HS-5 (cell line): ENCODE measurements at regions not wholly inside any gene's neighbourhood (a gene's known extent, or its start where the extent isn't known, plus 50 kb on each side); places are given as distances from the start of the nearest gene placed in this dataset.

Experiments
- DNase-seq: peaks from one replicate; pipeline ENCODE4 v3.0.0-alpha.2; 2012; ENCODE audit warnings: low read depth

- DNase-seq = no peak
Measured at GRCh38 chr7:109127145-109127544, 557.5 kb downstream of the DNAJB9 start.

- no peak for DNase-seq
Measured at GRCh38 chr7:109131141-109131540, 561.5 kb downstream of the DNAJB9 start.

- DNase-seq = no peak
Measured at GRCh38 chr7:109136893-109137292, 567.2 kb downstream of the DNAJB9 start.

GRCh38 chr7:109154748-109155147, 585.1 kb downstream of the DNAJB9 start:
- DNase-seq = no peak

DNA sequence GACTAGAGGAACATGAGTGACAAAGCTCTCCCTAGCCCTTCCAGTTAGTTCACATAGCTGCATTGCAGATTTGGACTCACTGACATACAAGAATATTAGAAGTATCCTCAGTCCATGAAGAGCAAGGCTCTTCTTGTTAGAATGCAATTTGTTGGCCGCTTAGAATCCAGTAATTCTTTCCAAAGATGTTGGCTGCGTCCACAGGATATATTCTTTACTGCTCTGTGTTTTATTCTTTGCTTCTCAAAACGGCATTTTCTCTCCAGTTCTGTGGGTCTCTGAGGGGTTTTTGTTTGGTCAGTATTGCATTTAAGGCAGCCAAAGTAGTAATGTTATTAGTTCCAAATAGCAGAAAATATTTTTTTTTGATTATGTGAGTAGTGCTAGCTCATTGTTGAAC, 588.6 kb downstream of the DNAJB9 start:
- no peak for DNase-seq

DNA sequence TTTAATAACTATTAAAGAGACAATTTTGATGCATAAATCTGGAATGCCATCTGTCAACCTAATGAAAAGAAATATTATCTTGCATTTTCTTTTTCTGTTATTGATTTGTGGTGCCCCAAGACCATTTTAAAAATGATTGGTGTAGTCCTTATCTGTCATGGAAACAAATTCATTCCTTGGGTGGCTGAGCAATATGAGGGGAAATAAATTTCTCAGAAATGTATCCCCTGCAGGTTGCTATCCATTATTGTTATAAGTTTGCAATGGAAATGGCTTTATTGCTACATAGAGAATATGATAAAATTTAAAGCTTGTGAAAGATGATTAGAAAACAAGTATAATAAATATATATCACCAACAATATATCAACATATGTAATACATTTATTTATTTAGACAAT, 607.0 kb downstream of the DNAJB9 start:
- no peak for DNase-seq

- no peak for DNase-seq
Measured at GRCh38 chr7:109178342-109178741, 608.7 kb downstream of the DNAJB9 start.

GRCh38 chr7:109179601-109180000, 609.9 kb downstream of the DNAJB9 start:
- DNase-seq = no peak

DNA sequence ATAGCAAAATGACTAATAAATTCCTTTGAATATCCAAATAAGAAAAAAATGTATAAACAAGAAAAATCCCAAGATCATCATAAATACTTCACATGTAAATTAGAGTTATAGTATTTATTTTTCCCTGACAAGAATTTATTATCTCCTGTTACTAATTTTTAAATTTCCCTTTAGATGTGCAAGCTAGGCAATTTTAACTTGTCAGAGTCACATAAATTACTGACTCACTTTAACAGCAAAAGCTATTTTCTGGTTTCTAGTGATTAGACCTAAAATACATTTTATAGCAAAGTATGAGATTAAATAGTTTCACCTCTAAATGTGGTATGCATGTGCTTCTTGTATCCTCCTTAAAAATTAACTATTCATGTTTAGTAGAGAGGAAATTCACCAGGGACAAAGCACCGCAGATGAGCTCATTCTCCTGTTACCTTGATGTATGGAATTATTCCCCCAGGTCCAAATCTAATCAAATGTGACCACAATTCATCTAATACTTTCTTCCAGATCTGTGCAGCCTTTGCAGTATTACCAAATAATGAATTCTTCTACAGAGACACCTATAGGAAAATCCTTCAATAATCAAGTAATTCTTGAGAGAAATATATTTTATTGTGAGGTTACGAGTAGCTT, 621.2 kb downstream of the DNAJB9 start:
- no peak for DNase-seq

GRCh38 chr7:109206196-109206595, 636.5 kb downstream of the DNAJB9 start:
- no peak for DNase-seq

DNA sequence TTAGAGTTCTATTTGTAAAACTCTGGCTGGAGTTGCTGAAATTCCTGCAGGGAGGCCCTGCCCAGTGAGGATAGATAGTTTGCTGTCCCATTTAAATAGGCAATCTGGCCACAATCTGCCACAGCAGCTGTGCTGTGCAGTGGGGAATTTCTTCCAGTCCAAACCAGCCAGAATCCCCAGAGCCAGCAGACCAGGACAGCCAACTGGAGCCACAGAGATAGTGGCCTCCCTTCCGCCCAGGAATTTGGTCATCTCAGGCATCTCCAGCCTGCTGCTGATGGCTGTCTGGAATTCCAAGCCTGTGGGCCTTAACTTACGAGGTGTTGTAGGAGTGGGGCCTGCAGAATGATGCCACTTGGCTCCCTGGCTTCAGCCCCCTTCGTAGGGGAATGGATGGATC, 643.4 kb downstream of the DNAJB9 start:
- no peak for DNase-seq

GRCh38 chr7:109215341-109215740, 645.7 kb downstream of the DNAJB9 start:
- DNase-seq = no peak

- DNase-seq = no peak
Measured at GRCh38 chr7:109224100-109224499, 654.4 kb downstream of the DNAJB9 start.

DNA sequence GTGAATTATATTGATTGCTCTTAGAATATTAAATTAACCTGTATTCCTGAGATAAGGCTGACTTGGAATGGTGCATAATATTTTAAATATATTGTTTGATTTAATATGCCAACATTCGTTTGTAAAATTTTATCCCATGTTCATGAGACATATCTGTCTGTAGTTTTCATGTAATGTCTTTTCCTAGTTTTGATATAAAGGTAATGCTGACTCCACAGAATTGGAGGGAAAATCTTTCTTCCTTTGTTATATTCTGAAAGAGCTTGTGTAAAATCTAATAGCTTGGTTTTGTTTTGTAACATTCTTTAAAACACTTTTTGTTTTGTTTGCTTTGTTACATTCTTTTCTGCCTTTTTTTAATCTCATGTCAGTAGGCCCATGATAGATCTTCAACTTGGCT, 657.0 kb downstream of the DNAJB9 start:
- DNase-seq = no peak

GRCh38 chr7:109235316-109235715, 665.6 kb downstream of the DNAJB9 start:
- no peak for DNase-seq

DNA sequence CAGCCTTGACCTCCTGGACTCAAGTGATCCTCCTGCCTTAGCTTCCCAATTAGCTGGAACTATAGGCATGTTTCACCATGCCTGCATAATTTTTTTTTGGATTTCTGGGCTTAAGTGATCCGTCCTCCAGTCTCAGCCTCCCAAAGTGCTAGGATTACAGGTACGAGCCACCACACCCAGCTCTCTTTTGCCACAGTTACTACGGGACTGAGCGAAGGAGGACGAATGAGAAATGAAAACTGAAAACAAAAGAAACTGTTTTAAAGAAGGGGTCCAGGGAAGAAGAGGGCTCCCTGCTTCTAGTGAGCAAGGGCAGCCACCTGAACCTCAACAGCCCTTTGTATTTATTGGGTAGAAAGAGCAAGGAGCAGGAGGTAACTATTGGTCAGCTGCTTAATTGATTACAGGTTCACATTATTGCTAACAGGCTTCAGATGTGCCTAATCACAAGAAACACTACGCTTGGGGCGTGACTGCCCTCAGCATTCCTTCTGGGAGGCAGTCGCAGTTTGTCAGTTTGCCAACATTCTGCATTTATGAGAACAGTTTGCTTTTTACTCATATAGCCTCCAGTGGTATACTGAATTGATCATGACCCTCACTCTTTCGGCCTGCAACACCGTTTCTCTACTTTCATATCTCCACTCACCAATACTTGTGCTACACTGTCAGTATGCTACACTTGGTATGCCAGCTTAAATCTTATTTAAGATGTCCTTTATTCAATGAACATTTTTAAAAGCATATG, 676.8 kb downstream of the DNAJB9 start:
- no peak for DNase-seq

DNA sequence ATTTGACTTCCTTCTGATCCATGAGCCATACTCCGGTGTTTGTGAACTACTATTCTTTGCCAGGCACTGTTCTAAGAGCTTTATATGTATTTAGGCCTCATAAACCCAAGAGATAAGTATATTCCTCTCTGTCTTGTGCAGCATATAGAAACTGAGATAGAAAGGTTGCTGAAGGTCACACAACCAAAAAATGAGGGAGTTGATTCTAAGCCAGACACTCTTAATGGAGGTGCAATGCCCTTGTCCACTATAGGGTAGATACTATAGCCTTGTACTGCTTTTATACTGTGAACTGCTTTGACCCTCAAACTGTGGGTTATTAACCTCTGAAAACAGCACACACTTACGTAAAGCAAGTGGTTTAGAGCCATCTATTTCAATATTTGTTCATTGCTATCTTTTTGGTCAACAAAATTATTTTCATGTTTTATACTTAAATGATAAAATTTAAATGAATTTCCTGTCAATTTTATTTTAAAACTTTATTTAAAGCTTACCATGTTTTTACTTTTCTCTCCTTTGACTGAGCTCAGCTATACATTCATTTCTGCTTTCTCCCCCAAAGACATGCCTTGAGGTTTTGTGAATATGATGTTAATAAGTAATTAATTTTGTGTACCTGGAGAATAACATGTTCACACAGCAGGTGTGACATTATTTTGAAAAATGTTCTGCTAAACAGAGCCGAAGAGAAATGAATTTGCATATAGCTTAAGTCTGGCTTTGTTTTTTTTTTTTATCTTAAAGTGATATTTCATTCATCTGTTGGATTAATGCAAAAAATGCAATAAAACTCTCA, 687.3 kb downstream of the DNAJB9 start:
- DNase-seq = no peak

DNA sequence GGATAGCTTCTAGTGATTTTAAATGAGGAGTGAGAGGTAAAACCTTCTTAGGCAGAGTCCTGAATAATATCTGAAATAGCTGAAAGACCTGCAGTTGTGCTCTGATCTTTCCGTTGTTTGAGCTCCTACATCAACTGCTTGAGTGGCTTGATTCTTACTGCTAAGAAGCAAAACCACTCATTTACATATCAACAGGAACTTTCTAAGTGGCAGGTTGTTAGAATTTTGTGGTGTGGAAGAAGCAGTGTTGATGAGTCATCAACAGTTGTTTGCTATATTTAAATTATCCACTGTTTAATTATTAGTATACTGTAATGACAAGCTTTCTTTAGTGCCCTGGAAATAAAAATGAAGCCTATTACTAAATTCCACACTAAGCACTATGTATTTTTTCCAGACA, 689.5 kb downstream of the DNAJB9 start:
- DNase-seq = no peak

GRCh38 chr7:109261781-109262180, 692.1 kb downstream of the DNAJB9 start:
- DNase-seq = no peak

- no peak for DNase-seq
Measured at GRCh38 chr7:109266610-109267009, 696.9 kb downstream of the DNAJB9 start.

- no peak for DNase-seq
Measured at GRCh38 chr7:109276348-109276747, 706.7 kb downstream of the DNAJB9 start.

- no peak for DNase-seq
Measured at GRCh38 chr7:109282726-109283125, 713.1 kb downstream of the DNAJB9 start.

- DNase-seq = no peak
Measured at GRCh38 chr7:109284943-109285342, 715.3 kb downstream of the DNAJB9 start.
